Pulmonary artery endothelial cell (primary cell): ENCODE measurements at regions not wholly inside any gene's neighbourhood (a gene's known extent, or its start where the extent isn't known, plus 50 kb on each side); places are given as distances from the start of the nearest gene placed in this dataset.
"Not testable (repeated sequence)": the region's sequence is repeated elsewhere in the genome, so short reads cannot be mapped to it uniquely, and the experiment has no call there.

Experiments used
- DNase-seq: peaks from one replicate; pipeline ENCODE4 v3.0.0-alpha.2; 2011; ENCODE audit warnings: low read depth, low spot score

DNA sequence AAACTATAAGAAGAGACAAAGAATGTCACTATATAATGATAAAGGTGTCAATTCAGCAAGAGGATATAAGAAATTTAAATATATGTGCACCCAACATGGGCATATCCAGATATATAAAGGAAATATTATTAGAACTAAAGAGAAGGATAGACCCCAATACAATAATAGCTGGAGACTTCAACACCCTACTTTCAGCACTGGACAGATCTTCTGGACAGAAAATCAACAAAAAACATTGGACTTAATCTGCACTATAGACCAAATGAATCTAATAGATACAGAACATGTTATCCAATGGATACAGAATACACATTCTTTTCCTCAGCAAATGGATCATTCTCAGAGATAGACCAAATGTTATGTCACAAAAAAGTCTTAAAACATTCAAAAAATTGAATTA lies 327.7 kb downstream of the PPP1R2C start:
- no peak for DNase-seq

DNA sequence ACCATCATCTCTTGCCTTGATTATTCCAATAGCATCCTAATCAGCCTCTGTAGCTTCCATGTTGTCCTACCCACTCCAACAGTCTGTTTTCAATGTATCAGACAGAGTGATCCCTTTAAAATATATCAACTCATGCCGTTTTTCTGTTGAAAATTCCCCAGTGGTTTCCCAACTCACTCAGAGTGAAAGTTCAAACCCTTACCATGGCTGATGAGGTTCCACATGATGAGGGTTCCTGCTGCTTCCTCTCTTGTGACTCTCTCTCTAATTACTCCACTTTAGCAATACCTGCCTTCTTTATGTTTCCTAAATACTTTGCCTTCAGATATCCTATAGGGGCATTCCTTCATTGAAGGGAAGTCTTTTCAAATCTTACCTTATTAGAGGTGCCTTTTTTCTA lies 334.7 kb downstream of the PPP1R2C start:
- DNase-seq, result no peak

DNA sequence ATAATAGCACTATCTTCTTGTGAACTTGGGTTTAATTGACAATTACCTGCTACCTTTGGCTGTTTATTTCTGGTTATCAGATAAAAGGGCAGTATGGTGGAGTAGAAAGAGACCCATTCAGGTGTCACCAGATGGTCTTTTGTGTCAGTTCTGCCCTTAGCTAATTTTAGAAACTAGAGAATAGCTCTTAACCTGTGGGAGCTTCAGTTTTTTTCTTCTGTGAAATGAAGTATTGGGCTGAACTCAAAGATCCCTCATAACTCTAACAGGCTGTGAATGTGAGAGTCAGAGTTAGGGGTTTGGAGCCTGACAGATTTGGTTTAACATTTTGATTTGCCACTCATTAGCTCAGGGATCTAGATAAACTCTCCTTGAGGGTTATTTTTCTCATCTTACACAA lies 335.2 kb downstream of the PPP1R2C start:
- no peak for DNase-seq

DNA sequence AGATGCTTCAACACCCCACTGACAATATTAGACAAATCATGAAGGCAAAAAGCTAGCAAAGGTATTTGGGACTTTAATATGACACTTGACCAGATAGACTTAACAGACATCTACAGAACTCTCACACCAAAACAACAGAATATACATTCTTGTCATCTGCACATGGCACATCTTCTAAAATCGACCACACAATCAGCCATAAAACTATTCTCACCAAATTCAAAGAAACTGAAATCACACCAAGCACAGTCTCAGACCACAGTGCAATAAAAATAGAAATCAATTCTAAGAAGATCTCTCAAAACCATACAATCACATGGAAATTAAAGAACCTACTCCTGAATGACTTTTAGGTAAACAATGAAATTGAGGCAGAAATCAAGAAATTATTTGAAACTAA lies 340.8 kb downstream of the PPP1R2C start:
- no peak for DNase-seq

DNA sequence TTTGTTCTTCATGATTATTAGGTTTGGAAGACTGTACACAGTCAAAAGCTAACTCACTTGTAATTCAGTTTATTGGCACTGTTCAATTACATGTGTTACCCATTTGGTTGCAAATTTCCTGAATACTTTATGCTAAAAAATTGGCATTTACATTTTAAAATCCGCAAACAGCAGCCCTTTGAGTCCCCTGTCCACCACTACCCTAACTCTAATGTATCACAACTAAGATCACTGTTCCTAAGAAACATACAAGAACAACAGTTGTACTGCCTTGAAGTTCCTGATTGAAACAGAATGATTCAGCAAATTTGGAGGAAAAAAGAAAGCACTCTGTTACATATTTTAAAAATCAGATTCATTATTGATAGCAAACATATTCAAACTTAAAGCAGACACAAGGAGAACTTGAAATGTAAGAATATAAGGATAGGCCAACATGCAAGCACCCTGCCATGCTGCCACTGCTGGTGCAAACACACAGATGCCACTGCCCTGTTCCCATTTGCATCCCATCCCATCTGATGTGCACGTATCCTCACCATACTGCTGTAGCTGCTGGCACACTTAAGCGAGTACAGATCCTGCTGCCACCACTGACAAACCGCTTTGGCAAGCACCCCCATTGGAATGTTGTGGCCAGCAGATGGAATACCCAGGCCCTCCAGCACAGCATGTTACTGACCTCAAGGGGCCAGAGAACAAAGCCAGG lies 343.4 kb downstream of the PPP1R2C start:
- no peak for DNase-seq

DNA sequence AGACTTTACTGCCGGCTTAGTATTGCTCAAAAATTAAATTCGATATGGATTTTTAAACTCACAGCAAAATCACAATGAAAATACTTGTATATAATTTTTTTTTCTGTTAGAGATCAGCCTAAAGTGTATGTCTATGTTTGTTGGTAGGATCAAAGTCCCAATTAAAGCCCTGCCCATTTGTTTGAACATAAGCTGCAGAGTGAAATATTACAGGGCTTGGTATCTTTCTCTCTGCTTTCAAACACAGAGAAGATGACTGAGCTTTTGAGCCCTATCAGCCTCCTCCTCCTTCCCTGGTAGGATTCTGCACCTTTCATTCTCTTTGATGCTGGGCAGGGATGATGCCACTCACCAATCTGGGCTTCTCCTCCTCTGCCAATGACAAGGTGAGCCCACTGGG lies 345.4 kb downstream of the PPP1R2C start:
- DNase-seq, result no peak

DNA sequence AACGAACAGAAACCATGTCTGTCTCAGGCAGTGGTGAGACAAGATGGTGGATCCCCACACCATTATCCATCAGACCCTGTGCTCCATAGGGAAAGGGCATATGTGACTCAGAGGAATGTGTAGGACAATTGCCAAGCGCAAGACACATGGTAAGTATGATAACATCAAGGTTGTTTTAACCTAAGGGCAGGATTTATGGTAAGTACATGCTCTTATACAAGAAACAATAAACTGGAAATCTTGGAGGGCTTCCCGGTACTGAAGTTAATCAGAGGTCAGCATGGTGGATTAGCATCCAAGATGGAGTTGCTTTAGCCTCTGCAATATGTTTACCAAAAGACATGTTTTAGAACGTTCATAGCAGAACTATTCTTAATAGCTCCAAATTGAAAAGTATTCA lies 355.0 kb downstream of the PPP1R2C start:
- no peak for DNase-seq

DNA sequence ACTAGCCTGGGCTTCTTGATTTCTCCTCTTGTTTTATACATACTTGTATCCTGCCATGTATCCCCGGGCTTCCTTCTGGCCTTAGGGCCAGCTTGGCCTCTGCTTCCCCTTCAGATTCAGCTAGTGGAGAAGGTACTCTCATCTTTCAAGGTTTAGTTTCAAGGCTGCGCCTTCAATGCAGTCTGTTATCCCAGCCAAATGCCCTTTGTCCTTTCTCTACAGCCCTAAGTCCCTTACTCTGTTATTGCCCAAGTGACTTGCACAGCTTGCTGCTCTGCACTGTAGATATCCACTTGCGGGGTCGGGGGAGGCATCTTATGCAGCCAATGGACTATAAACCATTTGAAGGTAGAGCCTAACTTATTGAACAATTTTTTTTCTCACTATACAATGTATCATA lies 357.5 kb downstream of the PPP1R2C start:
- DNase-seq, result no peak

DNA sequence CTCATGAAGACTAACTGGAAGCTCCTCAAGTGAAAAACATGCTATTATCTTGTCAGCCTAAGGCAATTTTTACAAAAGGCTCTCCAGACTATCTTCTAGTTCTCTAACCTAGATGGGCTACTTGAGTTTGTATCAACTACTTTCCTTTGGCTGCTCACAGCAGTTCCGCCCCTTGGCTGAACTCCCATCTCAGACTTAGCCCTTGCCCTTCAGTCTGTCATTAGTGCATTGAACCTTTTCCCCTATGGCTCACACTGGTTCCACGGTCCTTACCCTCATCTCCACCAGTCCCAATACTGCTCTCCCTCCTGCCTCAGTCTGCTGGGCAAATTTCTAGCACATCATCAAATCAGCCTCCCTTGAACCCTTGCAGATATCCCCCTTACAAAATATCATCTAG lies 362.3 kb downstream of the PPP1R2C start:
- no peak for DNase-seq

DNA sequence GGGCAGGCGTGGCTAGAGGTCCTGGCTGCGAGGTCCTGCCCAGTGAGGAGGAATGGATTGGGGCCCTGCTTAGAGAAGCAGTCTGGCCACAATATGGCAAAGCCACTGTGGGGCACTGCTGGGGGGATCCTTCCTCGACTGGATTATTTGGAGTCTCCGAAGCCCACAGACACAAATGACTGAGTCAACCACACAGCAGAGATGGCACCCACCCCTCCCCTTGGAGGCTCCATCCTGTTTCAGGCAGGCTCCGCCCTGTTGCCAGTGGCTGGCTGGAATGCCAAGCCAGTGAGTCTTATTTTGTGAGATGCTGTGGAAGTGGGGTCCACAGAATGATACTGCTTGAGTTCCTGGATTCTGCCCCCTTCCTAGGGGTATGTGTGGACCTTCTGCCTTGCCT lies 363.9 kb downstream of the PPP1R2C start:
- DNase-seq, result no peak

DNA sequence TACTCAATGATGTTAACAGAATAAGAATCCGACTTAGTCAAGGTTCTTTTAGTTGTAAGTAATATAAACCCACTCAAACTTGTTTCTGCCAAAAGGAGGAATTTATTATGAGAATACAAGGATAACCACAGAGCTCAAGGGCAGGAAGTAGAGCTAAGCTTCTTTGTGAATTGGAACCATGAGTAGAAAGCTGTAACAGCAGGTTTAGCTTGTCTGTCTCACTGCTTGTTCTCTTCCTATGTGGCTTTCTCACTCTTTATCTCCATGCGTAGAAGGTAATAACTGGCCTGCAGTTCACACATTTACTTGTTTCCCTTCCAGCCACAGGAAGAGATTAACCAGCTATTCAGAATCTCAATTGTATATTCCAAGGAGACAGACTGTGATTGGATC lies 378.3 kb downstream of the PPP1R2C start:
- DNase-seq, result no peak

DNA sequence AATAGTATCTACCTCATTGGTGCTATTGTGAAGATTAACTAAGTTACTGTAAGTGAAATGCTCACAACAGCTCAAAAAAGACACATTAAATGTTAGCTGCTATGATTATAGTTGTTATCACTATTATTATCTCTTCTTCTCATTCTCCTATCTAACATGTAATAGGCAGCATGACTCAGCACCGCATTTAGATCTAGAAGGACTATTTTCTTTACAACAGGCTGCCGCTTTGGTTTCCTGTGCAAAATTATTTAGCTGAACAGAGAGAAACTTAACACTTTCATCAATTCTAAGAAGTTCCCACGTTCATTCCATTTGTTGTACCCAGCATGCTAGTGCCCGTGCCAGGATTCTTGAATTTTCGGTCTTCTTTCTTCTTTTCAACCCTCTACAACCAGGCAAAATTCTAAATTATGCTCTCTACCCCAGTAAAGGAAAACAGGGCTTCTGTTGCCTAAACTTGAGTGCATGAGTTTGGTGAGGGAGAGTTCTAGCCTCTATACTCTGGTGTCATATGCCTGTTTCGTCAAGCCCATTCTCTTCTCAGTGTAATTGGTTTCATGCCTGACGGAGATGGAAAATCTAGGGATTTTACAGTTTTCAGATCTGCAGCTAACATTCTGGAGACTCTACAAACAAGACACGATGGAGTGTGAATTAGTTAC lies 378.9 kb downstream of the PPP1R2C start:
- no peak for DNase-seq

DNA sequence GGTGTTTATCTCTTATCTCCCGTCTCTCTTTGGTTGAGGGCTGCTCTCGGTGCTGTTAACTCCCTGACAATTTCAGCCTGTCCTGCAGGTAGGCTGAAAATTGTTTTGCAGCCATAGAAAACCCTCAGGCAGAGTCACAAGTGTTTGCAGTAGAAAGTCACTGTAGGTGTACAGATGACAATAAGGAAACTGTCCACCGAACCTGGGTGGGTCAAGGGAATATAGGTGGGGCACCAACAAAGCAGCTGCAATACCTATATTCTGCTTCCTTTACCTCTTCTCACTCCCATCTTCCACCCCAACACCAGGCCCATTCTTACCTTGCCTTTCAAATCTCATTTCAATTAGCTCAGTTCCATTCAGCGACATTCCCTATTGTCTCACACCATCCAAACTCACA lies 381.8 kb downstream of the PPP1R2C start:
- no peak for DNase-seq

DNA sequence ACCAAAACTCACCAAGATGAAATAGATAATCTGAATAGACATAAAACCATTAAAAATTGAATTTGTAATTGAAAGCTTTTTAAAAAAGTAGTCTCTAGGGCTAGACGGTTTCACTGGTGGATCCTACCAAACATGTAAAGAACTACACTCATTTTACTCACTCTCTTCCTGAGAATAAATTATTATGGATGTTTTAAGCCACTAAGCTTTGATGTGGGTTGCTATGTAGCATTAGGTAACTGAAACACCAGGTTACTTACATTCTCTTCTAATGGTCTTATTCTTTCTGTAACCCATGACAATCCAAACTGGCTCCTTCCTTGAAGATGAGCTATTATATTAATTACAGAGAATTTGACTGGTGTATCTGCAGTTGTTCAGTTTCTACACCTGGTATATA lies 385.1 kb downstream of the PPP1R2C start:
- DNase-seq, result no peak

DNA sequence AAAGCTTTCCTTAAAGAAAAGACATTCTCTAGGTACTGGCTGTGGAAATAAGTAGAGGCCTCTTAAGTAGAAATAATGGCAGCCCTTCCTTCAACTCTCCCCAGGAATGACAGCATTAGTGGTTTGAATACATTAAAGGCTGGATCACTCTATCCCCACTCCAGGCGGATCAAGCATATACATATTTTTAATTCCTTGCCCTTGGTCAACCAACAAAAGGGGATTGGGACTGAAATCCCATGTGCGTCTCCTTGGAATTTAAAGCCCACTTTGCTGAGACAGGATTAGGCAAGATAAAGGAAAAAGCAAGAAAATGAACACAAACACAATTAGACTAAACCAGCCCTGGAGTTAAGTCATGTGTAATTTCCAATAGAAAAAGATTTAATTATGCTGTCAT lies 391.3 kb downstream of the PPP1R2C start:
- DNase-seq, result no peak

DNA sequence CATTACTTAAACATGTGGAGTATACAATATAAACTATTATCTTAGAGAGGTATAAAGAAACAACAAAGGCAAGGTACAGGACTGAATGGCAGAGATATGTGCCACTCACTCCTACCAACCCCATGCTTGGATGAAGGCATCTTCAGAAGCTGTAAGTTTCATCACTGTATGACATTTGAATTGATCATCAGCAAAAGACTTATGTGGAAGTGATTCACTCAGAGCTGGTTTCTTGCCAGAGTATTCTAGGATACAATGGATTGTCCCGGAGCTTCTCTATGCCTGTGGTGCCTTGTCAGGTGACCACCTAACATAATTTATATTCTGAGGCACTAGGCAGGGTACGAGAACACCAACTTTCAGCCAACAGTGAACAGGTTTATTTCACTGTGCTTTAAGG lies 392.2 kb downstream of the PPP1R2C start:
- no peak for DNase-seq

DNA sequence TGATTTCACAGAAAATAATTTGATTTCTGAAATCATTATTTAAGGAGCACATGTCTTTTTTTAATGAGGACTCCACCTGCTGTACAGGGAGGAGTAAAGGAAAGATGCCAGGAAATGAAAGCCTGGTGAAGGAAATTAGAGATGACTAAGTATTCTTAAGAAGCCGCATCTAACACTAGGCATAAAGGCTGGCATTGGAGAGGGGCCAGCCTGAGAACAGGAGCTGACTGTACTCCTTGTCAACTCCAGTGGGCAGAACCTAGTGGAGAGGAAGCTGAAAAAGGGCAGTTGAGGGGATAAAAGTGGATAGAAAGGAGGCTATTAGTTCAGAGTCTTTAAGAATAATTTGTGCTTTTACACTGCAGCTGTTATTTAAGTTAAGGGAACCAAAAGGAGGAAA lies 393.0 kb downstream of the PPP1R2C start:
- no peak for DNase-seq

DNA sequence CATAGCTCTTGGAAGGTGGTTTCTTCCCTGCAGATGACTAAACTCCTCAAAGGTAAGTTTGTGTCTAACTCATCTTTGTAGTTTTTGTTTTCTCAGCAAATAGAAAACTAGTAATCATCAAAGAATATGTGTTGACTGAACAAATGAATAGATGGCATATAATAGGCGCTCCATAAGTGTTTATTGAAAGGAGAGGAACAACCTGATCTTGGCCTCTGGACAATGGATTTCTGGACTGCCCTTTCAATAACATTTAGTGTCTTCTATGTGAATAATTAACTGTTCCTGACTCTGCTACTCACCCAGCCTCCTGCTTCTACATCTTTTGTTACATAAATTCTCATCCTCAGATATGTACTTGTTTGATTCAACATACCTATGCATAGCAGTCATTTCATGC lies 399.1 kb downstream of the PPP1R2C start:
- DNase-seq, result no peak

DNA sequence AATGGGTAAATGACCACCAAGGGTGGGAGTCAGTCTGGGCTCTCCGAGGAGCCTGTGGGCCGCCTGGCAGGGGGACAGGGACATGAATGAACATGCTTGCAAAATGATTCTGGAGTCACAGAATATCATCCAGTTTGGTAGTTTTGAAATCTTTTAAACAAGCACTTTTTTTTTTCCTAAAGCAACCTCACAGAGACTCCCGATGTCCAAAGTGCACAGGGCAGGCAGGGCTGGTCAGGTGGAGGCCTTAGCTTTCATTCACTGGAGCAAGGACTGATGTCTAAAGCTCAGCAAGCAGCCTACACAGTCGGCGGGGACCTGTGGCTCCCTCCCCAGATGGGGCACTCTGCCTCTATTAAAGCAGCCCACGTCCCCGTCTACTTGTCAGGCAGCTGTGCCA lies 402.9 kb downstream of the PPP1R2C start:
- no peak for DNase-seq

DNA sequence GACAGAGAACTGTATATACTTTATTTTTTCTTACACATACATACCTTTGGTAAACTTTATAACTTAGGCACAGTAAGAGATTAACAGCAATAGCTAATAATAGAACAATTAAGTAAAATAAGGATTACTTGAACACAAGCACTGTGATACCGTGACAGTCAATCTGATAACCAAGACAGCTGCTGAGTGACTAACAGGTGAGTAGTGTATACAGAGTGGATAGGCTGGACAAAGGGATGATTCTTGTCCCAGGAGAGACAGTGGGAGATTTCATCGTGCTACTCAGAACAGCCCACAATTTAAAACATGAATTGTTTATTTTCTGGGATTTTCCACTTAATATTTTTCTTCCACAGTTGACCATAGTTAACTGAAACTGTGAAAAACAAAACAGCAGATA lies 411.8 kb downstream of the PPP1R2C start:
- DNase-seq, result no peak

DNA sequence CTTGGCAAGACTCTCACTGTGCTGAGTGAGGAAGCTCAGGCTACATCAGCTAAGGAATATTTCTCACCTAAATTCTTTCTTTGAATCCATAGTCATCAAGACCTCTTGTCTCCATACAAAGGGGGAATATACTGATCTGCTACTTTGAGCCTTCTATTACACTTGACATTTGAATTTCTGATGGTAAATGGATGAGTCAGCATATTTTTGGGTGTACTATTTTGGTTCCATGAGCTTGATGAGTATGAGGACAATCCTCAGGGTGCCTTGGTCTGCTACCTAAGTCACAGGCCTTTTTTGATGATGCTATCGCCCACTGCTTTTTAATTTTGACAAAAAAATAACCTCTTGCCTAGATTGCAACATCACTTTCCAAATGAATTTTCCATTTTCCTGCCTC lies 415.7 kb downstream of the PPP1R2C start:
- no peak for DNase-seq

DNA sequence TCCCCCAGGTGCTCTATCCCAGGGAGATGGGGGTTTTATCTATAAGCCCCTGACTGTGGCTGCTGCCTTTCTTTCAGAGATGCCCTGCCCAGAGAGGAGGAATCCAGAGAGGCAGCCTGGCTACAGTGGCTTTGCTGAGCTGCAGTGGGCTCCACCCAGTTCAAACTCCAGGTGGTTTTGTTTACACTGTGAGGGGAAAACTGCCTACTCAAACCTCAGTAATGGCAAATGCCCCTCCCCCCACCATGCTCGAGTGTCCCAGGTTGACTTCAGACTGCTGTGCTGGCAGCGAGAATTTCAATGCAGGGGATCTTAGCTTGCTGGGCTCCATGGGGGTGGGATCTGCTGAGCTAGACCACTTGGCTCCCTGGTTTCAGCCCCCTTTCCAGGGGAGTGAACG lies 419.6 kb upstream of the CASK start:
- not testable (repeated sequence) for DNase-seq
